Left renal pelvis (tissue), 4 donors: ENCODE measurements at regions not wholly inside any gene's neighbourhood (a gene's known extent, or its start where the extent isn't known, plus 50 kb on each side); places are given as distances from the start of the nearest gene placed in this dataset.

Experiments
- DNase-seq, 4 donors: peaks; one replicate each; pipeline ENCODE4 v3.0.0-alpha.2; 2013; ENCODE audit warnings: low read depth in 4 of 4, low spot score in 3 of 4

DNA sequence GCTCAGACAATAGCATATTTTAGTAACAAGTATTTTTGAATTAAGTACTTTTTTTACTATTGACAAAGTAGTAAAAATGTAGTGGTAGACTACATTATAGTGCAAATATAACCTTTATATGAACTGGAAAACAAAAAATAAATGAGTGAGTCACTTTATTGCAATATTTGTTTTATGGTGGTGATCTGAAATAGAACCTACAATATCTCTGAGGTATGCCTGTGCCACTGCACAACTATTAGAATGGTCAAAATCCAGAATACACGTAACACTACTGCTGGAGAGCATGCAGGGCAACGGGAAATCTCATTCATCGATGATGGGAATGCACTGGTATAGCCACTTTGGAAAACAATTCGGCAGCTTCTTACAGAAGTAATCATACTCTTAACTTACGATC lies 349.0 kb upstream of the NCAM2 start:
- no peak for DNase-seq

DNA sequence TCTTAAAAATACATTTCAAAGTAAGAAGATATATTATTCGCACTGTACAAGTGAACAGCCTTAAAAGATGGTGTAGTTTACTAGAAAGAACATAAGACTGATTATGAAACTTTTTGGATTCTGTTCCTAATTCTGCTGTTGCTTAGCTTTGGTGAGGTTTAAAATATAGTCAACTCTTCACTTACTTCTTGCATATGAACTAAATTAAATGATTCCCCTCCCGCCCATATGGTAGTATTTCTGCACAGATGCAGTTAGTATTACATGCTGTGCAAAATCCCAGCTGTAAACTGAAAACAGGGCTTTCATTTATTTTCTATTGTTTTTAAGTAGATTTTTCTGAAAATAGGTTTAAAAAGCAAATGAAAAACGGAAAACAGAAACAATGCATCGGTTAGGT lies 345.4 kb upstream of the NCAM2 start:
- no peak for DNase-seq

DNA sequence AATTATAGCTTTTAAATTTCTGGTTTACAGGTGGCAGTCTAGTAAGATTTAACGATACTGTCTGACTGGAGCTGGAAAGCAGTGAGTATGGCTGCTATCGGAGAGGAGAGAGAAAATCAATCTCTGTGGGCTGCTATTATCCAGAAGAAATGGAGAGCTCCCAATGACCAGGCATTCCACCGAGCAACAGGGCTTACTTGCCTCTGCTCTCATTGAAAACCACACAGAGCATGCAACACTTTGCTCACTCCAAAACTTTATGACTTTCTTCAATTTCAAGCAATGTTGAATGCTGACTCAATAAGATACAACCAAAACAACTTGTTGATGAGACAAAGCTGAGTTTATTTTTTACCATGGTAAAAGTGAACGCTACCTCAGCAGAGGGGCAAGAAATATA lies 337.0 kb upstream of the NCAM2 start:
- DNase-seq = no peak

DNA sequence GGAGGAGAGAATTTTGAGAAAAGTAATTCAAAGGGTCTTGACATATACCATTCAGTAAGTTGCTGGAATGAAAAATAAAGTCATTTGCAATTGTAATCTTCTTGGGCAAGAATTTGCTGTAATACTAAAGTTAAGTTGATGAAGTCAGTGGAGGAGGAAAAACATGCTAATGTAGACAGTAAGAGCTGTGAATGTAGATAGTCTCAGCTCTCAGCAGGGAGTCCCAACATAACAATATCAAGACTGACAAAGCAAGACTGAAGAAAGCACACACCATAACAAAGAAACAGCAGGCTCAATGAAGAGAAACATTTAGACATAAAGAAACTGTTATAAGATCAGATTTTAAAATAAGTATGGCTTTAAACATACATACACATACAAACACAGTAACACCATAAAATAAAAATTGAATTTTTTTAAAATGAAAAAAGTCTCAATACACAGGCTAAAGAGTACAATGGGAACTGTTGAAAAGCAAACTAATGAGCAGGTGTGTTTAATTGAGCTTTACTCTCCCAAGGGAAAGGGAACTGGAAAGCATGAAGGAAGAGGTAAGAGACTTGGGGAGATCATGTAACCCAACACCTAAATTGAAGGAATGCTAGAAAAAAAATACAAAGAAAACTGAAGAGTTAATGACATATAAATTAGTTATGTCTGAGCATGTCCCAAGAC lies 336.3 kb upstream of the NCAM2 start:
- no peak for DNase-seq

DNA sequence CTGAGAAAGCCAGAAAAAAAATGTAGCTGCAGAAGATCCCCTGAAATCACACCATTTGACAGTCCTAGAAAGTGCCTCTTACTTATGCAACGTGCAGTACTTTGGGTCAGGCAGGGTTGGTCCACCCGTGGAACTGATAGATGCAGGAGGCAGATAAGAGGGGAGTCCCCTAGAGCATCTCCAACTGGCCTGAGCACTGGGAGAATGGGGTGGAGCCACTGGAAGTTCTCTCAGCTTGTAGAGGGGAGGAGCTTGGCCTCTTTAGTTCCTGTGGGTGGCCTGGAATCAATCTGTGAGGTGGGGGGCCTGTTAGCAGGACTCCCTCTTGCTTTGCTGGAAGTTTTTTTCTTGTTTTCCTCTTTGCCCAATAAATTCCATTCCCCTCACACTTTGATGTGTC lies 335.7 kb upstream of the NCAM2 start:
- DNase-seq = no peak

- DNase-seq = no peak
Observed at GRCh38 chr21:20667931-20668330, 330.3 kb upstream of the NCAM2 start.

DNA sequence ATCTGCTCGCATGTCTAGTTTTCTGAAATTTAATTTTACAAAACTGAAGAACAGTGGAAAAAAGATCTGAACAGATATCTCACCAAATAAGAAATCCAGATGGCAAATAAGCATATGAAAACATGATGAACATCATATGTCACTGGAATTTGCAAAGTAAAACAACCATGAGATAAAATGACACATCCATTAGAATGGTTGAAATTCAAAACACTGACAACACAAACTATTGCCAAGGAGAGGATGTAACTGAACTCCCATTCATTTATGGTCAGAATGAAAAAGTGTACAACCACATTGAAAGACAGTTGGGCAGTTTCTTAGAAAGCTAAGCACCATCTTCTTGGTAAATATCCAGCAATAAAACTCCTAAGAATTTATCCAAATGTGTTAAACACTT lies 312.7 kb upstream of the NCAM2 start:
- DNase-seq = no peak

DNA sequence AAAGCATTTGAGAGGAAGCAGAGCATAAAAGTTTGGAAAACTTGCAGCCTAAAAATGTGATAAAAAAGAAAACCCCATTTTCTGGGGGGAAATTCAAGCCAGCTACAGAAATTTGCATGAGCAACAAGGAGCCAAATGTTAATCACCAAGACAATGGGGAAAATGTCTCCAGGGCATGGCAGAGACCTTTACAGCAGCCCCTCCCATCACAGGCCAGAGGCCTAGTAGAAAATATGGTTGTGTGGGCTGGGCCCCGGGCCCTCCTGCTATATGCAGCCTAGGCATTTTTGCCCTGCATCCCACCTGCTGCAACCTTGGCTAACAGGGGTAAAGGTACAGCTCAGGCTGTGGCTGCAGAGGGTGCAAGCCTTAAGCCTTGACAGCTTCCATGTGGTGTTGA lies 299.6 kb upstream of the NCAM2 start:
- DNase-seq = no peak

GRCh38 chr21:20701235-20701634 lies 297.0 kb upstream of the NCAM2 start:
- no peak for DNase-seq

DNA sequence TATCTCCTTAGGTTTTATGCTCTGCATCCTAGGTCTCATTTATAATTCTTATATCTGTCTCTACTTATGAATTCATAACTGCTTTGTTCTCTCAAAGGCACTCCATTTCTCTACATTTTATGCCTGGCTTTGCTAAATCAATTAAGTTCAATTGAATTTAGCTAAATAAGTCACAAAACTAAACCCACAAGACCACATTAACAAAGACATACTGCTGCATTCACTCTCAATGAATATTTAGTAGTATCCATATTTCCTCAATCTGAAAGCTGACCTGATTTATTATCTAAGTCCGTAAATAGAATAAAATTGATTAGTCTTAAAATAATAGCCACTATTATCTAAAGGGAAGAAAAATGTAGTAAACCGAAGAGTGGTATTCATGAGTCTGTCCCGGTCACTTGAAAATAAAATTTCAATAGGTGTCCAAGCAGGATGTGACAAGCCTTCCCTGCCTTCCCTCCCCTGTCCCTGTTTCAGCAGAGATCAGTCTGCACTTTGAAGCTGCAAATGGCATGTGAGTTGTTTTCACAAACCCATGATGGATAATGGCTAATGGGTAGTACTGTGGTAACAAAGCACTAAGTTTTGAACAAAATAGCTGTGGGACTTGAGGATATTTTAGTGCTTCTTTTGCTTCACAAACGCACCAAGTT lies 295.0 kb upstream of the NCAM2 start:
- no peak for DNase-seq

DNA sequence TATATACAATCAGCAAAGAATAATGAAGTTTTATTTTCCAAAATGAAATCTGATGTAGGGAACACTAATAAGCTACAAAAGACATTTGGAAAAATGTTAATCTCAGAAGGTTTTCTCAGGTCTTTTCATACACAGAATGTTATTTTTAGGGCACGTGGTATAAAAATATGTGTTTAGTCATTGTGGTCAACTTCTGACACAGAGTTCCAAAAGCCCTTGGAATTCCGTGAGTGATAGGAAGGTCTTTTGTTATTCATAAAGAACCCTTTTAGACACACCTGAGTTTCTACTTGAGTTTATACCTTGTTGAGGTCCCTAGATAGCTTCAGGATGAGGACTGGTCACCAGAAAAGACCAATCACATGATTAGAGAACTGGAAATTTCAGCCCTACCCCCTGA lies 277.6 kb upstream of the NCAM2 start:
- DNase-seq = no peak

DNA sequence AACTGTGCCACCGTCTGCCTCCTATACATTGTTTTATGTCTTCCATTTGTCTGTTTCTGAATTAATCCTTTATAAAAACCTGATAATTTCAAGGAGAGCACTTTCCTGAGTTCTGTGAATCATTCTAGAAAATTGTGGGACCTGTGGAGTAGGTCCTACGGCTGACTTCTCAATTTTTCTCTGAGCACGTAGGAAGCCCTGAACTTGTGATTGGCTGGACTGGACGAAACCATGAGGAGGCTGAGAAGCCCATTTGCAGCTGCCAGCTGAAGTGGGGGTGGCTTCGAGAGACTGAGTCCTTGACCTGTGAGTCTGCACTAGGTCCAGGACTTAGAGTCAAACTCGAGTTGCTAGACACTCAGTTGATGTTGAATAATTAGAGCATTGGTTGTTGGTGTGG lies 277.1 kb upstream of the NCAM2 start:
- DNase-seq = no peak

GRCh38 chr21:20728691-20729090 lies 269.5 kb upstream of the NCAM2 start:
- DNase-seq = no peak

GRCh38 chr21:20729376-20729775 lies 268.8 kb upstream of the NCAM2 start:
- DNase-seq = no peak

- no peak for DNase-seq
Observed at GRCh38 chr21:20730441-20730840, 267.8 kb upstream of the NCAM2 start.

- DNase-seq = no peak
Observed at GRCh38 chr21:20735257-20735656, 263.0 kb upstream of the NCAM2 start.

GRCh38 chr21:20737227-20737913 lies 260.8 kb upstream of the NCAM2 start:
- no peak for DNase-seq

DNA sequence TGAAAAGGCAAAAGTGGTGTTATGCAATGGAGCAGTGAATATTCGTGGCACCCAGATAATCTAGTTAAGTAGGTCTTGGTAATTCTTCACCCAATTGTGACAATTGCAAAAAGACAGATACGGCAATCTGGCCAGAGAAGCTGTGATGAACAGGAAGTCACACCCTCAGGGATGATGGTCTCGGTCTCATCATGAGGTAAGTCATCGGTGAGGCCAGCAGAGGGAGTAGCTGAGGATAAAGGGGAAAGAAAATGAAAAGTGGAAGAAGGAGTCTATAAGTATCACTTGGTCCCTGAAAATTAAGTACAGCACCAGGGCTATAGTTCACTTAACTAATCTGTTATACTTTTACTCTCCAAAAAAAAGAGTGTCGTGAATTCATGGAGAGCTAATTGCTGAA lies 258.8 kb upstream of the NCAM2 start:
- DNase-seq = no peak

DNA sequence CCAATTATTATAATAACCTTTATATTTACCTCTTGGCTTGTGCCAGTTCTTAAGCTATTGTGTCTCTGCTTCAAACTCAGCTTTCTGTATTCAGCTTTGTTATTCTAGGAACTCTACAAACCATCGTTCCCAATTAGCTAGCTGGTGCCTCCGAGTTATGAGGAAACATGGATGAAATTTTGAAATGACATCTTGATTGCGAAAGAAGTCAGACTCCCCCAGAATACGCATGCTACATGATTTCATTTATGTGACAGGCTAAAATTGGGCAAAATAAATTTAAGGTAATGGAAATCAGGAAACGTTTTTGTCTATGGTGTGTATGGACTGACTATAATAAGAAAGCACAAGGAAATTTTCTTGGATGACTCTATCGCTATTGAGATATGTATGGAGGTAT lies 256.8 kb upstream of the NCAM2 start:
- no peak for DNase-seq

- DNase-seq = no peak
Observed at GRCh38 chr21:20760221-20760620, 238.0 kb upstream of the NCAM2 start.

- no peak for DNase-seq
Observed at GRCh38 chr21:20774737-20775136, 223.5 kb upstream of the NCAM2 start.

- DNase-seq = no peak
Observed at GRCh38 chr21:20779321-20779720, 218.9 kb upstream of the NCAM2 start.
